Lung microvascular endothelial cell (primary cell): ENCODE measurements at regions not wholly inside any gene's neighbourhood (a gene's known extent, or its start where the extent isn't known, plus 50 kb on each side); places are given as distances from the start of the nearest gene placed in this dataset.

Source experiments
- DNase-seq, 2 donors: peaks; one replicate each; pipeline versions ENCODE4 v3.0.0 to v3.0.0-alpha.2; 2010; ENCODE audit warnings: low read depth in 2 of 2

DNA sequence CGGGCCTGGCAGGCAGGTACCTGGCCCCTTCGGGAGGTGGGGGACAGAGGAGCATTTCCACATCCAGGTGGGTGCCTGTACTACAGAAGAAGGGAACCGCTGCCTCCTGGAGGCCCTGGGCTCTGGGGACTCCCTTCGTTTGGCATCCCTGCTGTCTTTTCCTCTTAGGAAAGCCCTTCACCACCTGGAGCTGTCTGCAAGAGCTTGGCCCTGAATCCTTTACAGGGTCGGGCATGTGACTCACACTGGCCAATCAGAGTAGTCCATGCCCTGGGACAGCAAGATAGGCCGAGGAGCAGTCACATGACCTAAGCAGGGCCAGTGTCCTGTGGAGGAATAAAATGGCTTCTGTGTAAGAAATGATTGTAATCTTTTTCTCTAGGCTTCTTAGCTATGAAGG is 224.9 kb downstream of the ANKRD60 start:
- no peak for DNase-seq

DNA sequence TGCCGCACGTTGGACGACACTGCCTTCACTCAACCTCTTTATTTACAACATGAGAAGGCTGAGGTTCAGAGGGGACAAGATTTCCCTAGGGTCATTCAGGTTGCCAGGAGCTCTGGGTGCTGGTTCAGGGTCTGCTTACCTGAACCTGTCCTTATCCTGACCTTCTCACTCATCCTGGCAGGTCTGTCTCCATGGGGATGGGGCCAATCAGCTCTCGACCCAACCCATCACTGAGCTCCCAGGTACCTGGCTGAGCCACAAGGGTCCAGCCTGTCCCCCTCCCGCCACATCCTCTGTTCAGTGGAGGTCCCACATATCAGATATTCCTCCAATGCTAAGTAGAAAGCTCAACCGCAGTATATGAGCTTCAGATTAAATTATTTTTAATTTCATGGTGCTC is 225.6 kb downstream of the ANKRD60 start:
- no peak for DNase-seq

DNA sequence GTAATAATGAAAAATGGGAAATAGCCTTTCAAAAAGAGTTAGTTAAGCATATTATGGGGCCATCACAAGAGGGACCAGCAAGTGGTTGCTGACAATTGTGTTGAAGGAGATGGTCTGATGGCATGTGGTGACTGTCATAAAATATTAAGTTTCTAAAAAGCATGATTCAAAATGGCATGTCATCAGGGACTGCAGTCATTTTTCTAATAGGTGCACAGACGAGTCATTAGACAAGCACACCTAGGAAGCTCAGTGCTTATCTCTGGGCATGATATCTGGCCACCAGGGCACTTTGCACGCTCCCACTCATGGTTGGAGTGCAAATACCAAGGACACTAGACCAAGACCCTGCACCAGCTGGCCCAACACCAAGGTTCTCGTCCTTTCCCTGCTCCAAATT is 226.5 kb downstream of the ANKRD60 start:
- DNase-seq, result no peak

DNA sequence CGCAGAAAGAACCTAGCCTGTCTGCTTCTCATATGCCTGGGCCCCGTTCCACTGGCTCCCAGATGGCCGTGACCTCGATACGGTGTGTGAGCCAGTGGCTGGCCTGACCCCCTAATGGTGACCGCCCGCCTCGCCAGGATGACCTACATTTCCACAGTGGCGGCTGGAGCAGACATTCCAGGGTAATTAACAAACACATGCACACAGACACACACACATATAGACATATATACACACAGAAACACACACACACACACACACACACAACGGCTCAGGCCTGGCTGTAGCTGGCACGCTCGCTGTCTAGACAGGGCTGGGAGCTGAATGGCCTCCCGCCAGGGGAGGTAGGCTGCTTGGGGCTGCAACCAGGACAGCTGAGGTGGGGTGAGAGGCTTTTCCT is 227.1 kb downstream of the ANKRD60 start:
- peak; percentile 6 to 9 for DNase-seq

DNA sequence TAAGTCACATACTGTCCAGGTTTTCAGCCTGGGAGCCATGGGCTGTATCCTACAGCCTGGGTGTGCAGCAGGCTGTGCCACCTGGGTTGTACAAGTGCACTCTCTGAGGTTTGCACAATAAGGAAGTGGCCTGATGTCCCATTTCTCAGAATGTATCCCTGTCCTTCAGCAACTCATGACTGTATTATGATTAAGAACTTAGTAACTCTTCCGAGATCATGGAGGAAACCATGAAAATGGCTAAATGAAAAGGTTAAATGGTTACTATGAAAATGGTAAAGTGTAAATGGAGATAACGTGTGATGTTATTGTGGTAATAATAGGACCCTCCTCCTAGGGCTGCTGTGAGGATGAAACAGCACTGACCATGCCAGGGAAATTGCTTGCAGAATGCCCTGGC is 227.6 kb downstream of the ANKRD60 start:
- DNase-seq, result no peak

DNA sequence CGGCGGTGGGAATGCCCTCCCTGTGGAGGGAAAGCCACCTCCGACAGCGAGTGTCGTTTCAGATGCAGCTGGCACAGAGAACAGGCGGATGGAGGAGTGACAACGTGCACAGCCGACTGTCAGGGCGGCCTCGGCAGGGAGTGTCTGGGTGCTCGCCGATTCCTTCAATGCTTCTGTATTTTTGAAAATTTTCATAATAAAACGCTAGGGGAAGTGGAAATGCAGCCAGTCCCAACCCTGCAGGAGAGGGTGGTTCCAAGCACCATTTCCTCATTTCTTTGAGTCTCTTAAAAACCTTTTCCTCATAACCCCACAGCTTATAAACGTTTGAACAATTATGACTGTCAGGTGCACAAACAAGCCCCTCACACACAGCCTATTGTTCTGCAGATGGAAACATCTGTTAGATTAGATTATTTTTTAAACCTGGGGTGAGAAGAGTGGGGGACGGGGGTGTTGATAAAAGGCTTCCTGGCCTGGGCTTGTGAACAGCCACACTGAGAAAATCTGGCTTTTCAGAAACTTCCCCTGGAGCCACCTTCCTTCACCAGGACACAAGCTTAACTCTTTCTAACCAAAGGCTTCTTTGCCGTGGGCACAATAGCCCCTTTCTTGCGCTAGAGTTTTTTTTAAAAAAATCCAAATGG is 228.9 kb downstream of the ANKRD60 start:
- no peak for DNase-seq

DNA sequence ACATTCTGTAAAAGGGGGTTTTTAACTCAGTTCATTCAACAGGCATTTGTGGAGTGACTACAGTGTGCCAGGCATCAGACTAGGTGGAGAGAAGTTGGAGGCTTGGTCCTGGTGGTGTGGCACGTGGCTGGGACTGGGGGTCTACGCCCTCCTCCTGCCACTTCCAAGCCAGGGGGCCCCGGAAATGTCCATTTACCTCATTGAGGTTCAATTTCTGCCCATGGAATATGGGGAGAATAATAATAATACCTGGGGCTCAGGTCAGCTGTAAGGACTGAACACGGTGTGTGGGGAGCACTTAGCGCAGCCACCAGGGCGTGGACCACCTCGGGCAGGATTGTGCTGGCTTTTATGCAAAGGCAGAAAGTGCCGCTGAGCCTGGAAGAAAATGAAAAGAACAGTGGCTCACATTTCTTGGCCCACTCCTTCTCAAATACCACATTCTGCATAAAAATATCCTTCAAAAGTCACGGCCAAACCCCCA is 229.4 kb downstream of the ANKRD60 start:
- DNase-seq, result no peak

DNA sequence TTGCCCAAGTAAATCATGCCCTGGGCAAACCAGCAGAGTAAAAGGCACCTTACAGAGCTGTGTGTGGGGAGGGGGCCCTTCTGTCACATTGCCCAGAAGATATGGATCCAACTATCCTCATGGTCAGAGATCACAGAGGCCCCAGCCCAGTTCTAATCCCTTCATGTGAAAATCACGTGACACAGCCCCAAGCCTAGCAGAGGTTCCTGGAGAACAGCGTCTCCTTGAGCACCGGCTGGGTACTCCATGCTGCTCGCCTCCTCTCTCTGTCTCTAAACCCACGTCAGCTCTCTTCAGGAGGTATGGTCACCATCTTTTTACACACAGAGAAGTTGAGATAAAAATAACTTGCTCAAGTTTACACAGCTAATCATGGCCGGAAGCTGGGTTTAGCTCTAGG is 230.2 kb downstream of the ANKRD60 start:
- DNase-seq, result no peak

DNA sequence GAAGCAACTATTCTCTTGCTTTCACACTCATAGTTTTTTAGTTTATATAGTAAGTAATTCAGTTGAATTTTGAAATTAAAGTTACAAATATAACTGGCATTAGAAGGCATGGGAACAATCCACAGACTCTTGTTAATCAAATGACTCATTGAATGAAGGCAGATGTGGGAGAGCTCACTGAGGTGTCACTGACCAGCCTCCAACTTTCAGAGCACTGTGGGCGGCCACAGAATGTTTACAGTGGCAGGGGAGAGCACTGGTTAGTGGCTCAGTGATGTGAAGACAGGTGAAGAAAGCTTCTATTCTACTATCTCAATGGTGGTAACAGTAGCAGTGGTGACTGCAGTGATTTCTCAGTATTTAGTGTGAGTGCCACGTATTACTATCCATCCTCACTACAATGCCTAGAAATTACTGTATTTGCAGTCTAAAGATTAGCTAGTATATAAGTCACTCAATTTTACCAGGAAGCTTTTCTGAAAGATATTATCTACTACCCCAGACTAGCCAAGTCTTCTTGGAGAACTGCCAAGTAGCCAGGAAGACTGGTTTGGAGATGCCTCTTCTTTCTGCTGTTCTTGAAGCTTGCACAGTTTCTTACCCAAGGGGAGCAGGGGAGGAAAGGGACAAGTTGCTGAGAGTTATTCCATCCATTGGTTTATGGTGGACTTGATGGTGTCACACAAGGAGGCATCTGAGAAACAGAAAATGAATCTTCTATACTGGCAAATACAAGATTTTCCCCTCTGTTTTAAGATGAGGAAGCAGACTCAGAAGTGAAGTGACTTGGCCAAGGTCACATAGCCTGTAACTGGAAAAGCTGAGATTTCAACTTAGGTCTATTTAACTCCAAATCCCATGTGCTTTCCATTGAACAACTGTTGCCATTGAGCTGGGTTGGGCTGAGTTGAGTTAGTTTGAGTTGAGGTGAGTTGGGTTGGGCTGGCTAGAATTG is 231.2 kb downstream of the ANKRD60 start:
- DNase-seq, result peak in 1 of 2 donors; percentile 11

DNA sequence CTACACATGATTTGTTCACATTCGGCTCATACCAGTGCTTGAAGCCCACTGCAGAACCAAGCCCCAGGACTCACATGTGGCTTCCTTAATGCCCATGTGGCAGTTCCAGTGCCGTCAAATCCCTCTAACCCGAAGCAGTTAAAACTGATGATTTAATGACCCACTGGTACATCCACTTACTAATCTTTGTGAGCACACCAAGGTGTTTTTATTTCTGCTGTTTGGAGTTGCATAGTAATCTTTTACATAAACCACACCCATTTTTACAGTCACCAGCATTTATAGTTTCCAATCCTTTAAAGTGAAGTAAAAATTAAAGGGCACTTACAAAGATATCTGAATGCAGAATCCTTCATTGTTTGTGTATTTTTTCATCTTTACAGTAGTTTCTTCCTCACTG is 232.0 kb downstream of the ANKRD60 start:
- DNase-seq, result no peak

DNA sequence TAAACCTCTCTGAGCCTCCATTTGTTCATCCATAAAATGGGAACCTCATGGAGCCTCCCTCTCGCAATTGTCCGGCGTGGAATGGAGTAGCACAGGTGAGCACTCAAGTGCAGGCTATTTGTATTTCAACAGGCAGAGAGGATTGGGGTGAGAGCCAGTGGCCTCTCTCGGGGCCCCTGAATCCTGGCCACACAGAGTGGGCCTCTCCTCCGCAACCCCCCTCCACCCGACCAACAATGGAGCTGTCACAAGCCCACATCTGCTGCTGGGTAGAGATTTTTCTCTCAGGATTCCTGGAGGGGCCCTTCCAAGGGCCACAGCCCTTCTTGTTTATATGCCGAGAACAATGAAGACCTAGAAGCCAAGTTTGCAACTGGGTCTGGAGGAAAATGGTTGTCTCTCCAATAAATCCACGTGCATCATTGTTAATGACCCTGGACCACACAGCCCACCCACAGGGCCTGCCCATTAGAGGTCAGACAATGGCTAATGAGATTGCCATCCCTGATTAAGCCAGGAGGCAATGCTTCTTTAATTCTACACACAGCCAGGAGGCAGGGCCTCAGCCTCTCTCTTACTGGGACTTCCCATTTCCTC is 233.0 kb downstream of the ANKRD60 start:
- no peak for DNase-seq

DNA sequence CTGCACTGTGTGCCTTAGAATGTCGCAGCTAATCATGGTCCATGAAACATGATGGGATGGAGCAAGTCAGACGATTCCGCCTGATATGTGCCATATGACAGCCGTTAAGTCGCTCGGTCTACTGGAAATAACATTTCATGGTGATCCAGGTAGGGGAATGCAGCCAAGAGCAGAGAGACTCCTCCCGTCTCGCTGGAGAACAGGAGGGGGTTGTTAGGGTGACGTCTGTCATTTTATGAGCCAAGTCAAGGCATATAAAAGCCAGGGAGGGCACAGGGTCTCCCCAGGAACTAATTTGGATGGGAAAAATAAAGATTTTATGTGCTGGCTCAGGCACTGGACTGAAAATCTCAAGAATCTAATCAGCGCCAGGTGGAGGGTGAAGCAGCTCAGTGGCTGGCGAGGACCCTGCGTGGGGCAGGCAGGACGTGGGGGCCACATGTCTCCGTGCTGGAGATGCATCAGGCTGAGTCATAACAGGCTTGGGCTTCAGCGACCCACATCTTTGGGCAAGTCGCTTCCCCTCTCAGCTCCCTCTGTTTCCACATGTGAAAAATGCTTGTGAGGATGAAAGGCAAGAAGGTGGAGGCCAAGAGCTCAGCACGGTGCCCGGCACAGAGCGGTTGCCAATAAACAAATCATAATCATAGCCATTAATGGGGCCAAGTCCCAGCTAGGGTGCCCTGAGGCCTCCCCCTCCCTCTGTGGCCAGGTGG is 234.6 kb downstream of the ANKRD60 start:
- DNase-seq, result no peak

DNA sequence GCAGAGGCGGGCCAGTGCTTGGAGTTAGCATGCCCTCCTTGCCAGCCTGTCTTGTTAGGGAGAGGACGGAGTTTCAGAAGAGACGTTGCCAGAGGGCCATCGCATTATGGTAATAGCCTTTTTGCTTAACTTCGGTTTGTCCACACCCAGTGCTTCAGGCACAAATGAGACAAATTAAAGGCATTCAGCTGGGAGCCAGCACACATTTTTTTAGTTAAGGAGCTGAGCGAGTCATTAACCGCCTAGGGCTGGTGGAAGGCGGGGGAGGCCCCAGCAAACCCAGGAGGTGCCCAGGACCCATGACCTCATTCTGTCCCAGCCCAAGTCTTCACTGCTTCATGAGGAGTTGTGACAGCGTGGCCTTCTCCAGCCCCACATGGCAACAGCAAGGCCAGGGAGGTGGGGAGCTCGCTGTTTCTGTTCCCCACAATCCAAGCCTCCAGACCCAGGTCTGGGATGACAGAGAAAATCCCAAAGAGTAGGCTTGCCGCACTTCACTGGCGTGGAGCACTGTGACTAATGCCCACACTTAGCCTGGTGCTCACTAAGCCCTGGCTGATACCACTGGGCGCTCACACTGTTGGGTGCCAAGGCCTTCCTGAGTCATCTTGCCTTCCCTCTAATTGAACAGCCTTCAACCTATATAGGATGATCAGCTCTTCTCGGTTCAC is 237.1 kb downstream of the ANKRD60 start:
- no peak for DNase-seq

DNA sequence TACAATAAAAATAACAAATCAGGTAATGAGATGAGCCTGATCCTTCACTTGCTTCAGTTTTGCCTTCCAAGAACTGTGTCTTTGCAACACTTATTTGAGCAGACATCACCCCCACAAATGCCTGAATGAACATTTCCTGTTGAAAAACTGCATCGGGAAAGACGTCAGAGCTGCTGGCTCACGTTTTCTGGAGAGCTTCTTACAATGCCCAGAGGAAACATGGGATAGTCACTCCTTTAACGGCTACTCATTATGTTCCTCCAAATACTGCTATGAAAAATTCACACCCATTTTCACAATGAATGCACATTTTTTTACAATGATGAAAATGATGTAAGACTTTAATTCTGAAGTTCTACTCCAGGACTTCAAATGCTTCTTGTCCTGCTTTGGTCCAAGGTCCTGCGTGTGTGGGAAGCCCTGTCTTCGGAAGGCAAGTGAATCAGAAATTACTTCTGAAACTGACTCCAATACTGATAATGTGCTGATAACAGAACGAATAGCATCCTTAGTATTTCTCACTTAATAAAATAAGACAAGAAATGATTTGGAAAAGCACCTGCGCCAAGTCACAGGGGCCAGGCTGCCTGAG is 238.0 kb downstream of the ANKRD60 start:
- peak in 1 of 2 donors; percentile 46 for DNase-seq

DNA sequence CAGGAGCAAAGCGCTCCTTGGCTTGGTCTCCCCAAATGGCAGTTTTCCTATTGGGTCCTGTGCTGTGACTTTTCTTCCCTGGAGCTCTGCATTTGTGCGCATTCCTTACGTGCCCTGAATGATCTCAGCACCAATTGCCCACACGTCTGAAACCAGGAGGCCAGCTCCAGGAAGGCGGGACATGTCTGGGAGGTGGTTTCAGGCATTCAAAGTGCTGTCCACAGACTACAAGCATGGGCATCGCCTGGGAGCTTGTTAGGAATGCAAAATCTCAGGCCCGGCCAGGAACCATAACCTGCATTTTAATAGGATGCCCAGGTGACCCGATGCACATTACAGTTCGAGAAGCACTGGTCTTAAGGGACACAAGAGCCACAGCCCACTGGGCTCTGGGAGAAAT is 239.6 kb downstream of the ANKRD60 start:
- no peak for DNase-seq

DNA sequence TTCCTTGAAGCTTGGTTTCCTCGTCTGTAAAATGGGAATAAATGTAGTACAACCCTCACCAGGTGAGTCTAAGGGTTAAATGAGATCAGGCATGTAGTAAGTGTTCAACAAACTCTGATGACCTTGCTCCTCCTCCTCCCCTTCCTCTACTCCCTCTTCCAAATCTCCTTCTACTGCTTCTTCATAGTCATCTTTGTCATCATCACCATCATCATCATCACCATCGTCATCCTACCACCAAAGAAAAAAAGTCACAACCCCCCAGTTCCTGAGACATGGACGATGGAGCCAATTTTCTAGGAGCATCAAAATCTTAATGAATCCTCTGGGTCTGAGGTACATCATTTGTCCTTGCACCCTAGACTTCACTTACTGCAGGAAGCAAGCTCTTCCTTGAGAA is 240.0 kb downstream of the ANKRD60 start:
- no peak for DNase-seq

DNA sequence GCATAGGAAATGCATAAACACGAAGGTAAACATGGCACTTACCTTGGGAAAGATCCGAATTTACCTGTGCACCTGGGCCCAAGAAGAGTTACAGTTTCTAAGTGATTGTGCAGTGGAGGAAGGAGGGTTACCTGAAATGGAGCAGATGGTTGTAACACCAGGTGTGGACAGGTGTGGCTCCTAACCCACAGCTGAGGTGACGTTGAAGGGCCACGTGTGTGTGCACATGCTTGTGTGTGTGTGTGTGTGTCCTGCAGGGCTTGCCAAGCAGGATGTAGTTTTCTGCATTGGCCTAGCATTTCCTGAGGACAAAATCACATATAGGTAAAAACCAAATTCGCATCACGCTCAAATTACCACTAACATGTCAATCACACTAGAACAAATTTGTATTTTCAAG is 240.8 kb downstream of the ANKRD60 start:
- DNase-seq, result no peak

DNA sequence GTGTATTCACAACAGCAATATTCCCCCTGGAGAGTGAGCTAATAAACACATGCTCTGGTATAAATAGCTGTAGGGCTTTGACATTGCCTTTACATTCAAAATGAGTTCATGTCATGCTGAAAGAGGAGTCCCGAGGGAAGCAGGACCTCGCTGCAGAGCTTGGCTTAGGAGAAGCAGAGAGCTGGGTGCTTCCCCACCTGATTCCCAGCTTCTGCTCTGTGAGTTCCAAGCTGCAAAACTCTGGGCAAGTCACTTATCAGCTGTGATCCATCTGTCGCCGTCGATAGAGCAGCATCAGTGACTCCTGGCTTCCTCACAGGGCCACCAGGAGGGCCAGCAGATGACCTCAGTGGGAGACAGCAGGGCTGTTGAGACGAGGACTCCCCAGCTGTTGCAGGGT is 241.8 kb downstream of the ANKRD60 start:
- no peak for DNase-seq

DNA sequence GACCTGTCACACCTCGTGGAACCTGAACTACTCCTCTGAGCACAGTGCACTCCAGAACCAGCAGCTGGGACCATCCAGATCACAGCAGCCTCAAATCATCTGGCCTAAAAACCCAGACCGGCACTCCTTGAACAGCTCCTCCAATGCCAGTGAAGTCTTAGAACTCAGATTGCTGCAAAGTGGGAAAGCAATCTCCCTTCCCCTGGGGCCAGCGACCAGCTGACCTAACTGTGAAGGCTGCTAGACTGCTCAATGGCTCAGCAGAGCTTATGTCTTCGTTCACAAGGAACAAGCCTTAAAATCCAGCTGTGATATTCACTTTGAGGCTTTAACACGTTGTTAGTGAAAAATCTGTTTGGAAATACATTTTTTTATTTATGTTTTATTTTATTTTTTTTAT is 243.2 kb downstream of the ANKRD60 start:
- no peak for DNase-seq

DNA sequence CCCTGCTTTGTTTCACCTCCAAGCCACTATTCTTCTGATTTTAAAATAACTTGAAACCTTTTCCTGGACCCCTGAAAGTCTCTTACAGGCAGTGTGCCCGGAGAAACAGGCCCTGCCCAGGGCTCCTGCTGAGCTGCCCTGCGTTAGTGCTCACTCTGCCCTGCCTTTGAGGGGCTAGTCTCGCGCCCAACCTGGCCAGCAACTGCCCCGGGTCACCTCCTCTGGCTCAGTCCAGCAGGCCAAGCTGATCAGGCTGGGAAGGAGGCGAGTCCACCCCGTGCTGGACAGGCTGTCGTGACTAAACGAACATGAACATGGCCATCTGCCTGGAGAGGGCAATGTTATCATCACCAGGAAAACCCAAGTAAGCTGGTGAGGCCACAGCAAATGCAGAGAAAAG is 245.4 kb downstream of the ANKRD60 start:
- no peak for DNase-seq

DNA sequence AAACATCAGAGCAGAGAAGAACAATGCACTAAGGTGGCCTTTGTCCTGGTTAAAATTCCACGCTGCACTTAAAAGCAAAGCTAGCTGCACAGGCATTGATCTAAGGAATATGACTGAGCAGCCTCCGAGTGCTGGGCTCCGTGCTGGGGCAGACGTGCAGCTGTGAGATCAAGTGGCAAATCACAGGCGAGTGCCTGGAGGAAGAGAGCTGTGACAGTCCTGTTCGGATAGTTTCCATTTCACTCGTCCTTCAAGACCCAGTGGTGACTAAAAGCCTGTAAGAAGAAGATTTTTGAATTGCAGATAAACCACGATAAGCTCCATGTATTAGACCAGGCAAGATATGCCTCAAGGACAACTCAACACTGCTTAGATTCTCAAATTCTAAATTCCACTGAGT is 247.9 kb downstream of the ANKRD60 start:
- no peak for DNase-seq
